ENCODE measurements at regions not wholly inside any gene's neighbourhood (a gene's known extent, or its start where the extent isn't known, plus 50 kb on each side); places are given as distances from the start of the nearest gene placed in this dataset.

GRCh38 chr2:217279556-217279955 lies 419.7 kb upstream of the TNP1 start:
- no peak for ATAC-seq
- no peaks in the 10 kb centered on the region for H3K4me1 Mint-ChIP-seq
- no peak overlapping the region for H3K27ac Mint-ChIP-seq
- no peak for DNase-seq
- H3K36me3 Mint-ChIP-seq (ENCODE audit: low read depth): no peaks in the 10 kb centered on the region
- peaks cover 4% of the 10 kb centered on the region for H3K27me3 Mint-ChIP-seq
- no peaks in the 10 kb centered on the region for H3K9me3 ChIP-seq (ENCODE audit: control insufficient read depth, low read length, poor library complexity, severe bottlenecking)
- H3K4me3 Mint-ChIP-seq: no peak overlapping the region

DNA sequence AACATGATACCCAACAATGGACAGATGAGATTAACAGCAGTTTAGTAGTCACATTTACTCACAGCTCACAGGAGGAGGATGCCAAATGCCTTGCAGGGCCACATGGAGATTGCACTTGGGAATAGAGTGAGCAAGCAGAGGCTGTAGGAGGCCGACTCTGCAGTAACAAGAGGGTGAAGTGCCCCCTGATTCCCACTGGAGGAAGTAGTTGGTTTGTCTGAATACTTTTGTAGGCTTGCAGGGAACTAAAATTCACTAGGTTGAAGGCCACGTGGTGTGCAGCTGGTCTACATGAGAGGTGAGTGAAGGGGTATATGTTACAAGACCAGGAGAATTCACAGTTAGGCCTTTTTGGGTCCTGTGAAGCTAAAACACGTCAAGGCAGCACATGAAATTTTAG lies 419.3 kb upstream of the TNP1 start:
- no peaks in the 10 kb centered on the region for H3K4me1 Mint-ChIP-seq
- ATAC-seq: no peak
- peaks cover 4% of the 10 kb centered on the region for H3K27me3 Mint-ChIP-seq
- H3K27ac Mint-ChIP-seq: no peak overlapping the region
- H3K36me3 Mint-ChIP-seq (ENCODE audit: low read depth): no peaks in the 10 kb centered on the region
- H3K9me3 ChIP-seq (ENCODE audit: control insufficient read depth, low read length, poor library complexity, severe bottlenecking): no peaks in the 10 kb centered on the region
- H3K4me3 Mint-ChIP-seq: no peak overlapping the region
- DNase-seq: no peak

GRCh38 chr2:217277646-217278398 lies 418.0 kb upstream of the TNP1 start:
- H3K27ac Mint-ChIP-seq: no peak overlapping the region
- H3K27me3 Mint-ChIP-seq: peaks cover 4% of the 10 kb centered on the region
- H3K4me1 Mint-ChIP-seq: no peaks in the 10 kb centered on the region
- no peaks in the 10 kb centered on the region for H3K9me3 ChIP-seq (ENCODE audit: control insufficient read depth, low read length, poor library complexity, severe bottlenecking)
- no peak overlapping the region for H3K4me3 Mint-ChIP-seq
- H3K36me3 Mint-ChIP-seq (ENCODE audit: low read depth): no peaks in the 10 kb centered on the region
- no peak for ATAC-seq
- no peak for DNase-seq

DNA sequence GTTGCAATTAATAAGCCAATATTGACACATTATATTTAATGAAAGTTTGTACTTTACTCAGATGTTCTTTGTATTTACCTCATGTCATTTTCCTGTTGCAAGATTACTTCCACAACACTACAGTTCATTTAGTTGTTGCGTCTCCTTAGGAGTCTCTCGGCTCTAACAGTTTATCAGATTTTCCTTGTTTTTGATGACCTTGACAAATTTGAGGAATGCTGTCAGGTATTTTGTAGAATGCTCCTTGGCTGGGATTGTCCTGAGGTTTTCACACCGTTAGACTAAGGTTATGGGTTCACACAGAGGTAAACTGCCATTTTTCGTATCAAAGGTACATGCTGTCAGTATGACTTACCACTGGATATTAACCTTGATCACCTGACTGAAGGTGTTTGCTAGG lies 416.6 kb upstream of the TNP1 start:
- peaks cover 8% of the 10 kb centered on the region for H3K27me3 Mint-ChIP-seq
- H3K9me3 ChIP-seq (ENCODE audit: control insufficient read depth, low read length, poor library complexity, severe bottlenecking): no peaks in the 10 kb centered on the region
- no peaks in the 10 kb centered on the region for H3K4me1 Mint-ChIP-seq
- DNase-seq (no peak), ATAC-seq (no peak)
- H3K4me3 Mint-ChIP-seq: no peak overlapping the region
- H3K36me3 Mint-ChIP-seq (ENCODE audit: low read depth): no peaks in the 10 kb centered on the region
- no peak overlapping the region for H3K27ac Mint-ChIP-seq

- peaks cover 2% of the 10 kb centered on the region for H3K9me3 ChIP-seq (ENCODE audit: control insufficient read depth, low read length, poor library complexity, severe bottlenecking)
- Mint-ChIP-seq H3K27me3 (peaks cover 15% of the 10 kb centered on the region), H3K4me1 (no peaks in the 10 kb centered on the region), H3K4me3 (no peak overlapping the region), H3K36me3 (ENCODE audit: low read depth) (no peaks in the 10 kb centered on the region), H3K27ac (no peak overlapping the region)
- ATAC-seq (no peak), DNase-seq (no peak)
Measured at GRCh38 chr2:217275091-217275490, 415.2 kb upstream of the TNP1 start.

GRCh38 chr2:217274578-217274977 lies 414.7 kb upstream of the TNP1 start:
- Mint-ChIP-seq H3K27ac (no peak overlapping the region), H3K4me1 (no peaks in the 10 kb centered on the region), H3K4me3 (no peak overlapping the region), H3K36me3 (ENCODE audit: low read depth) (no peaks in the 10 kb centered on the region), H3K27me3 (peaks cover 18% of the 10 kb centered on the region)
- no peak for DNase-seq
- no peak for ATAC-seq
- peaks cover 2% of the 10 kb centered on the region for H3K9me3 ChIP-seq (ENCODE audit: control insufficient read depth, low read length, poor library complexity, severe bottlenecking)

GRCh38 chr2:217273851-217274250 lies 414.0 kb upstream of the TNP1 start:
- H3K27me3 Mint-ChIP-seq: peaks cover 20% of the 10 kb centered on the region
- peaks cover 2% of the 10 kb centered on the region for H3K9me3 ChIP-seq (ENCODE audit: control insufficient read depth, low read length, poor library complexity, severe bottlenecking)
- ATAC-seq: no peak
- H3K27ac Mint-ChIP-seq: no peak overlapping the region
- no peaks in the 10 kb centered on the region for H3K36me3 Mint-ChIP-seq (ENCODE audit: low read depth)
- H3K4me1 Mint-ChIP-seq: no peaks in the 10 kb centered on the region
- no peak overlapping the region for H3K4me3 Mint-ChIP-seq
- no peak for DNase-seq

- Mint-ChIP-seq H3K4me1 (no peaks in the 10 kb centered on the region), H3K36me3 (ENCODE audit: low read depth) (no peaks in the 10 kb centered on the region), H3K27ac (no peak overlapping the region), H3K27me3 (peaks cover 26% of the 10 kb centered on the region), H3K4me3 (no peak overlapping the region)
- H3K9me3 ChIP-seq (ENCODE audit: control insufficient read depth, low read length, poor library complexity, severe bottlenecking): peaks cover 2% of the 10 kb centered on the region
- ATAC-seq (no peak), DNase-seq (no peak)
Measured at GRCh38 chr2:217273162-217273561, 413.3 kb upstream of the TNP1 start.

DNA sequence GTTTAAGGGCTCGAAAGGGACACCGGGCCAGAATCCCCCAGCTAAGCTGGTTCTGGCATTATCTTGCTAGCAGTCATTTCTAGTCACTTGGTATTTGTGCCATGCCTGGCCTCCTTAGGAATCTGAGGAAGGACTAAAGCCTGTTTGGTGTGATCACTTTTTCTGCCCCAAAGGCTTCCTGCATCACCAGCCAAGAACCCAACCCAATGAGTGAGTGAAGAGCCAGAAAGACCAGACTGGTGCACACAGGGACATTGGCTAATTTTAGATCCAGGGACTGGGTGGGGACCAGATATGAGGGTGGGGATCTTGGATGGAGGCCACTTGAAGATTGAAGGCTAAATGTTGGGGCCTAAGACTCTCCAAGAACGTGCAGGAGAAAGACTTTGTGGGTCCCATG lies 411.9 kb upstream of the TNP1 start:
- DNase-seq (no peak), ATAC-seq (no peak)
- Mint-ChIP-seq H3K36me3 (ENCODE audit: low read depth) (no peaks in the 10 kb centered on the region), H3K4me1 (no peaks in the 10 kb centered on the region), H3K4me3 (no peak overlapping the region), H3K27me3 (peaks cover 33% of the 10 kb centered on the region), H3K27ac (no peak overlapping the region)
- peaks cover 5% of the 10 kb centered on the region for H3K9me3 ChIP-seq (ENCODE audit: control insufficient read depth, low read length, poor library complexity, severe bottlenecking)

DNA sequence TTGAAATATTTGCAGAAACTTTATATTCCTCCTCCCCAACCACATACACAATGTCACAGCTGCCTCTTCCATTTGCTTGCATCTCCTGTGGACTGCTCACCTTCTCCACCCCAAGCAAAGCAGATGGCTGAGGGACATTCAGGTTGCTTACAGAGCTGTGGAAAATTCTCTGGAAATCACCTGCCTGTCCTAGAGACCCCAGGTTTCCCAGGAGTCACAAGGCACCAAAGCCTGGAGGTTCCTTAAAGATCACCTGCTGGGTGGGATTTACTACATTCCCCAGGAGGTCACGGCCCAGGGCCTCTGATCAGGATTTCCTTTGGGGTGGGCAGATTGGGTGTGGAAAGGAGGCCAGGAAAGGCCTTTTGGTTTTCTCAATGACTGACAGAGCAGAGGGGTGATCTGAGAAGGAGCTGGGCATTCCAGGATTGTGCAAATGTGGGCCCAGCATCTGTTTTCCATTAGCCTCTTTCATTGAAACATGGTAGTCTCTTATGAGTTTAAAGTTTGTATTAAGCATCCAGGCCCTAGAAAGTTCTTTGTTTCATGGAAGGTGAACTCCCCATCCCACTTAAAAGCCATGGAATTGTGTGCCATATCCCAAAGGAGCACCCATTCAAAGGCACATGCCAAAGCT lies 410.7 kb upstream of the TNP1 start:
- no peak overlapping the region for H3K4me3 Mint-ChIP-seq
- ATAC-seq: no peak
- no peaks in the 10 kb centered on the region for H3K36me3 Mint-ChIP-seq (ENCODE audit: low read depth)
- no peak overlapping the region for H3K27ac Mint-ChIP-seq
- no peaks in the 10 kb centered on the region for H3K4me1 Mint-ChIP-seq
- no peak for DNase-seq
- peaks cover 33% of the 10 kb centered on the region for H3K27me3 Mint-ChIP-seq
- H3K9me3 ChIP-seq (ENCODE audit: control insufficient read depth, low read length, poor library complexity, severe bottlenecking): peaks cover 5% of the 10 kb centered on the region

GRCh38 chr2:217269701-217270484 lies 410.0 kb upstream of the TNP1 start:
- H3K9me3 ChIP-seq (ENCODE audit: control insufficient read depth, low read length, poor library complexity, severe bottlenecking): peaks cover 5% of the 10 kb centered on the region
- H3K27me3 Mint-ChIP-seq: peaks cover 33% of the 10 kb centered on the region
- H3K4me1 Mint-ChIP-seq: no peaks in the 10 kb centered on the region
- DNase-seq (no peak), ATAC-seq (no peak)
- no peaks in the 10 kb centered on the region for H3K36me3 Mint-ChIP-seq (ENCODE audit: low read depth)
- no peak overlapping the region for H3K4me3 Mint-ChIP-seq
- H3K27ac Mint-ChIP-seq: no peak overlapping the region

GRCh38 chr2:217268978-217269377 lies 409.1 kb upstream of the TNP1 start:
- peaks cover 33% of the 10 kb centered on the region for H3K27me3 Mint-ChIP-seq
- no peak for ATAC-seq
- no peaks in the 10 kb centered on the region for H3K4me1 Mint-ChIP-seq
- no peak overlapping the region for H3K4me3 Mint-ChIP-seq
- no peaks in the 10 kb centered on the region for H3K36me3 Mint-ChIP-seq (ENCODE audit: low read depth)
- DNase-seq: no peak
- H3K9me3 ChIP-seq (ENCODE audit: control insufficient read depth, low read length, poor library complexity, severe bottlenecking): peaks cover 5% of the 10 kb centered on the region
- H3K27ac Mint-ChIP-seq: no peak overlapping the region

DNA sequence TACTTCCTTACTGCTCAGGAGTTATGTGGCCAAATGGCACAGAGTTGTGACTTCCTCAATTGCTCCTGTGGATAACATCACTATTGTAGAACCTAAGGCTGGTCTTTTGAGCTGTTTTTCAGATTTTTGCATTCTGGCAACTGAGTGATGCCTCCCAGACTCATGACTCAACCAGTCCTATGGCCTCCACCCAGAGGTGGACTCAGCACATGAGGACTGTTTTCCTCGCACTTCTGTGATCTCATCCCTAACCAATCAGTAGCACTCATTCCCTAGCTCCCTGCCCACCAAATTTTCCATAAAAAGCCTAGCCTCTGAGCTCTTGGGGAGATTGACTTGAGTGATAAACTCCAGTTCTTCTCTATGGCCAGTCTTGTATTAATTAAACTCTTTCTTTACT lies 407.9 kb upstream of the TNP1 start:
- Mint-ChIP-seq H3K36me3 (ENCODE audit: low read depth) (no peaks in the 10 kb centered on the region), H3K27ac (no peak overlapping the region), H3K4me3 (no peak overlapping the region), H3K4me1 (no peaks in the 10 kb centered on the region), H3K27me3 (peaks cover 33% of the 10 kb centered on the region)
- ATAC-seq (no peak), DNase-seq (no peak)
- peaks cover 5% of the 10 kb centered on the region for H3K9me3 ChIP-seq (ENCODE audit: control insufficient read depth, low read length, poor library complexity, severe bottlenecking)
